GM12874 (cell line): ENCODE measurements at regions not wholly inside any gene's neighbourhood (a gene's known extent, or its start where the extent isn't known, plus 50 kb on each side); places are given as distances from the start of the nearest gene placed in this dataset.

Experiments used
- CTCF ChIP-seq: IDR thresholded peaks from 2 replicates; pipeline ENCODE4 v1.5.1; 2011; ENCODE audit warnings: low read depth, mild to moderate bottlenecking, control low read depth, low read length, moderate library complexity; ENCODE audit not compliant: insufficient read depth

GRCh38 chr20:40807821-40808170, 118.8 kb upstream of the MAFB start:
- no peak for TF ChIP-seq CTCF

- TF ChIP-seq CTCF, result no peak
These were observed 119.9 kb upstream of the MAFB start for GRCh38 chr20:40808936-40809335.

- no peak for TF ChIP-seq CTCF
These were observed 120.3 kb upstream of the MAFB start for GRCh38 chr20:40809361-40809760.

GRCh38 chr20:40810332-40811000, 121.4 kb upstream of the MAFB start:
- no peak for TF ChIP-seq CTCF

- no peak for TF ChIP-seq CTCF
These were observed 122.0 kb upstream of the MAFB start for GRCh38 chr20:40811004-40811403.

GRCh38 chr20:40811660-40812414, 122.8 kb upstream of the MAFB start:
- TF ChIP-seq CTCF, result peak; percentile 6; the same call in 1 of the 2 replicates

GRCh38 chr20:40812415-40812925, 123.4 kb upstream of the MAFB start:
- TF ChIP-seq CTCF, result no peak
